Activated naive CD8-positive, alpha-beta T cell treated with anti-CD3 and anti-CD28 coated beads, Interleukin-2, amount 10 ng/mL, durations not matched to agents 7 days and 5 days (primary cell): ENCODE measurements at regions not wholly inside any gene's neighbourhood (a gene's known extent, or its start where the extent isn't known, plus 50 kb on each side); places are given as distances from the start of the nearest gene placed in this dataset.

Source experiments
- ATAC-seq: fragments of 150-1000 bp; cut with Tn5 transposase; one replicate; pipeline ENCODE4 v1.10.0; 2021; ENCODE audit warnings: low read depth, moderate library complexity
- POLR2A ChIA-PET: fragments of 350-600 bp; sonication (Branson Sonifier 250); formaldehyde crosslinking; loops from one replicate; lab custom pipeline; 2021; ENCODE audit warnings: antibody characterized with exemption; lab: Charles Lee
- DNase-seq: peaks from one replicate; pipeline ENCODE4 v3.0.0; 2021
- H3K27ac Mint-ChIP-seq: one replicate; pipeline ENCODE4 v1.8.0; 2022; ENCODE audit warnings: mild to moderate bottlenecking, mixed read lengths
- H3K27me3 Mint-ChIP-seq: one replicate; pipeline ENCODE4 v1.8.0; 2022; ENCODE audit warnings: mild to moderate bottlenecking, moderate library complexity, mixed read lengths
- H3K36me3 Mint-ChIP-seq: one replicate; pipeline ENCODE4 v1.8.0; 2021; ENCODE audit warnings: mild to moderate bottlenecking, mixed read lengths
- H3K4me1 Mint-ChIP-seq: one replicate; pipeline ENCODE4 v1.8.0; 2021; ENCODE audit warnings: mixed read lengths
- H3K4me3 Mint-ChIP-seq: one replicate; pipeline ENCODE4 v1.8.0; 2022; ENCODE audit warnings: mild to moderate bottlenecking, moderate library complexity, mixed read lengths
- H3K9me3 Mint-ChIP-seq: one replicate; pipeline ENCODE4 v1.8.0; 2021; ENCODE audit warnings: mixed read lengths

- H3K9me3 Mint-ChIP-seq = peaks cover 2% of the 10 kb centered on the region
- ATAC-seq = no peak
- H3K4me1 Mint-ChIP-seq = no peaks in the 10 kb centered on the region
- POLR2A ChIA-PET = no interaction called here
- DNase-seq = no peak
- no peaks in the 10 kb centered on the region for H3K27me3 Mint-ChIP-seq
- no peak overlapping the region for H3K27ac Mint-ChIP-seq
- no peak overlapping the region for H3K4me3 Mint-ChIP-seq
- H3K36me3 Mint-ChIP-seq = no peaks in the 10 kb centered on the region
Measured at GRCh38 chr21:18460979-18461378, 57.4 kb upstream of the TMPRSS15 start.

- no peaks in the 10 kb centered on the region for H3K4me1 Mint-ChIP-seq
- POLR2A ChIA-PET = no interaction called here
- DNase-seq (no peak), ATAC-seq (no peak)
- peaks cover 2% of the 10 kb centered on the region for H3K9me3 Mint-ChIP-seq
- H3K36me3 Mint-ChIP-seq = no peaks in the 10 kb centered on the region
- H3K27me3 Mint-ChIP-seq = no peaks in the 10 kb centered on the region
- H3K4me3 Mint-ChIP-seq = no peak overlapping the region
- H3K27ac Mint-ChIP-seq = no peak overlapping the region
Measured at GRCh38 chr21:18461743-18462142, 58.2 kb upstream of the TMPRSS15 start.

DNA sequence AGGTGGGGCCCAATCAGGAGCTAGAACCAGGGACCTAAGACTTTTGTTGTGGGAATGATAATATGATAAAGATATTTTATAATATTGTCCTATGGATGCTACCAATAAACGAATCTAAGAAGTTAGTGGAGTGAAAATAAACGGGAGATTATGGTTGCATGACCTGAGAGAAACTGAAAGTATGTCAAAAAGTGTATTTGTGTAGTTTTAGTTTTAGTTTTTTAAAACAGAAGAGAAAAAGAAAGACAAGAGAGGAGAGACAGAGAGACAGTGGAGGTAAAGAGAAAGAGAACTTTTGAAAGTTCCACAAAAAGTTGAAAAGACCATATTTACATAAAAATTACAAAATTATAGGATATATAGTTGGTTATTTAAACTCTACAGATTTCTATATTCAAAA lies 64.1 kb upstream of the TMPRSS15 start:
- Mint-ChIP-seq H3K27me3 (no peaks in the 10 kb centered on the region), H3K36me3 (no peaks in the 10 kb centered on the region), H3K4me3 (no peak overlapping the region), H3K9me3 (peaks cover 2% of the 10 kb centered on the region), H3K27ac (no peak overlapping the region), H3K4me1 (no peaks in the 10 kb centered on the region)
- POLR2A ChIA-PET = no interaction called here
- DNase-seq (no peak), ATAC-seq (no peak)

DNA sequence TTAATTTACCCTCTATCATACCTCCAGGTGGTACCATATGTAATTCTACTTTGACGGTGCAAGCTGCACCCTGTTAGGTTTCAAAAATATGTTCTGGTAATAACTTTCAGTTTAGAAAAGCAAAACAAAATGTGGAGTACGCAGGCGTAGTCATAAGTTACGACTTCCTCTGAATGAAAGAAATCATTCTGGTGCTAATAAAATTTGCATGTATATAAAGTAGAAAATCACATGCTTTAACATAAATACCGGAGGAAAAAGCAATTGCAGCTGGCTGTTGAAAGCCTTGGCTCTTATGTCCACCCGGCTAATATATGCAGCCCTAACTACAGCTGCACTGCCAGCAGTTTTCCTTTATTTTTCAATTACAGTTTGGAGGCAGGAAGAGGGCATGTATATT lies 65.2 kb upstream of the TMPRSS15 start:
- POLR2A ChIA-PET = no interaction called here
- Mint-ChIP-seq H3K4me3 (no peak overlapping the region), H3K27me3 (no peaks in the 10 kb centered on the region), H3K27ac (no peak overlapping the region), H3K36me3 (no peaks in the 10 kb centered on the region), H3K4me1 (no peaks in the 10 kb centered on the region), H3K9me3 (peaks cover 2% of the 10 kb centered on the region)
- ATAC-seq (no peak), DNase-seq (no peak)

GRCh38 chr21:18476639-18477038 lies 73.1 kb upstream of the TMPRSS15 start:
- no peak overlapping the region for H3K27ac Mint-ChIP-seq
- ATAC-seq (no peak), DNase-seq (no peak)
- POLR2A ChIA-PET = no interaction called here
- H3K4me1 Mint-ChIP-seq = no peaks in the 10 kb centered on the region
- no peaks in the 10 kb centered on the region for H3K36me3 Mint-ChIP-seq
- H3K4me3 Mint-ChIP-seq = no peak overlapping the region
- H3K27me3 Mint-ChIP-seq = no peaks in the 10 kb centered on the region
- peaks cover 4% of the 10 kb centered on the region for H3K9me3 Mint-ChIP-seq

- no peaks in the 10 kb centered on the region for H3K27me3 Mint-ChIP-seq
- no peak overlapping the region for H3K4me3 Mint-ChIP-seq
- no peak for ATAC-seq
- no peak overlapping the region for H3K27ac Mint-ChIP-seq
- no peaks in the 10 kb centered on the region for H3K36me3 Mint-ChIP-seq
- no peaks in the 10 kb centered on the region for H3K4me1 Mint-ChIP-seq
- POLR2A ChIA-PET = no interaction called here
- H3K9me3 Mint-ChIP-seq = peaks cover 4% of the 10 kb centered on the region
- DNase-seq = no peak
Measured at GRCh38 chr21:18477043-18477442, 73.5 kb upstream of the TMPRSS15 start.

DNA sequence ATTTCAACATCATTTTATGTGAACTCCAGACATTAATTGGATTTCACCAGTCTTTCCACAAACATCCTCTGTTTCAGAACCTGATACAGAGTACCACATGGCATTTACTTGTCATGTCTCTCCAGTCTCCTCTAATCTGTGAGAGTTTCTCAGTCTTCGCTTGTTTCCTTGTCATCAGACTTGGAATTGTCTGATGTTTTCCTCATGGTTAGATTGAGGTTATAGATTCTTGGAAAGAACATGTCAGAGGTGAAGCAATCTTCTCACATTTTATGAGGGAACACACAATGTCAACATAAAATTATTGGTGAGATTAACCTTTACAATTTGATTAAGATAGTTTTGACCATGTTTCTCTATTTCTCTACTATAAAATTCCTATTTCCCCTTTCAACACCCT lies 74.9 kb upstream of the TMPRSS15 start:
- Mint-ChIP-seq H3K27ac (no peak overlapping the region), H3K4me3 (no peak overlapping the region), H3K9me3 (peaks cover 4% of the 10 kb centered on the region), H3K27me3 (no peaks in the 10 kb centered on the region), H3K4me1 (no peaks in the 10 kb centered on the region), H3K36me3 (no peaks in the 10 kb centered on the region)
- ATAC-seq (no peak), DNase-seq (no peak)
- POLR2A ChIA-PET = no interaction called here

GRCh38 chr21:18488252-18488651 lies 84.7 kb upstream of the TMPRSS15 start:
- no peak overlapping the region for H3K27ac Mint-ChIP-seq
- H3K36me3 Mint-ChIP-seq = no peaks in the 10 kb centered on the region
- H3K27me3 Mint-ChIP-seq = no peaks in the 10 kb centered on the region
- DNase-seq (no peak), ATAC-seq (no peak)
- POLR2A ChIA-PET = no interaction called here
- no peak overlapping the region for H3K4me3 Mint-ChIP-seq
- no peaks in the 10 kb centered on the region for H3K9me3 Mint-ChIP-seq
- H3K4me1 Mint-ChIP-seq = no peaks in the 10 kb centered on the region

DNA sequence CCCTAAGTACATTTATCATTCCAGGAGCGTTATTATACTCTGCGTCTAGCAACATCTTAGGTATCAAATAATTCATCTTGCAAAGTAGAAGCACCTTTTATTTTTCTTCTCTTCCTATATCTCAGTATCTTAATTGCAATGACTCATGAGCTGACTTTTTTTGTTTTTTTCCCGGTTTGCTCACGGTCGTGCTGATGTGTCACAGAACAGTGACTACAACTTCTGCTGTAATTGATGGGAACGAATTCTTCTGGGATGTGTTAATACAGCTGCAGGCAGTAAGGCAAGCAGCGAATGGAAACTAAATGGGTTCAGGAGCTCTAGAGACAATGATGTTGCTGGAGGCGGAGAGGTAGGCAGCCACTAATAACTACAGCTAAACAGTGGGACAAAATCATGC lies 89.8 kb upstream of the TMPRSS15 start:
- H3K4me1 Mint-ChIP-seq = no peaks in the 10 kb centered on the region
- DNase-seq = no peak
- H3K27me3 Mint-ChIP-seq = no peaks in the 10 kb centered on the region
- no peaks in the 10 kb centered on the region for H3K9me3 Mint-ChIP-seq
- H3K36me3 Mint-ChIP-seq = no peaks in the 10 kb centered on the region
- no peak overlapping the region for H3K27ac Mint-ChIP-seq
- POLR2A ChIA-PET = no interaction called here
- ATAC-seq = no peak
- H3K4me3 Mint-ChIP-seq = no peak overlapping the region

GRCh38 chr21:18495523-18495922 lies 91.9 kb upstream of the TMPRSS15 start:
- POLR2A ChIA-PET = no interaction called here
- no peak for DNase-seq
- no peak for ATAC-seq
- Mint-ChIP-seq H3K27ac (no peak overlapping the region), H3K4me3 (no peak overlapping the region), H3K9me3 (no peaks in the 10 kb centered on the region), H3K4me1 (no peaks in the 10 kb centered on the region), H3K27me3 (no peaks in the 10 kb centered on the region), H3K36me3 (no peaks in the 10 kb centered on the region)

DNA sequence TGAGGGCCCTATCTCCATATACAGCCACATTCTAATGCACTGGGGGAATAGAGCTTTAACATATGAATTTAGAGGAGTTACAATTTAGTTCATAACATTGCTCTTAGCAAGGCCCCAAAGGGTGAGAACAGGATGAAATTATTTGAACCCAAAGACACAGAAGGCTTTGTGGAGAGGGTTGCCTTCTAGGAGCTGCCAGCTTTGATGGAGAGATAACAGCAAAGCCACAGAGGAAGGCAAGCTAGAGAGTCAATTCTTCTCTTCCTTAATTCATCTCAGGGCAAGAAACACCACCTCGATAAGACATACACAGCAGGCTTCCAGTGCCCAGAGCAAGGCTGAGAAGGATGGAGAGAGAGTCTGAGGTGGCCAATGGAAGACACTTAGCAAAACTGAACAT lies 94.8 kb upstream of the TMPRSS15 start:
- no peak overlapping the region for H3K27ac Mint-ChIP-seq
- POLR2A ChIA-PET = no interaction called here
- no peaks in the 10 kb centered on the region for H3K27me3 Mint-ChIP-seq
- DNase-seq (no peak), ATAC-seq (no peak)
- no peaks in the 10 kb centered on the region for H3K4me1 Mint-ChIP-seq
- no peak overlapping the region for H3K4me3 Mint-ChIP-seq
- H3K9me3 Mint-ChIP-seq = no peaks in the 10 kb centered on the region
- H3K36me3 Mint-ChIP-seq = no peaks in the 10 kb centered on the region

- POLR2A ChIA-PET = no interaction called here
Measured at GRCh38 chr21:18499761-18500376, 96.3 kb upstream of the TMPRSS15 start.

GRCh38 chr21:18518054-18518481 lies 114.5 kb upstream of the TMPRSS15 start:
- Mint-ChIP-seq H3K4me3 (no peak overlapping the region), H3K4me1 (no peaks in the 10 kb centered on the region), H3K27ac (no peak overlapping the region), H3K27me3 (no peaks in the 10 kb centered on the region), H3K9me3 (no peaks in the 10 kb centered on the region), H3K36me3 (no peaks in the 10 kb centered on the region)
- ATAC-seq (no peak), DNase-seq (no peak)
- POLR2A ChIA-PET = no interaction called here

More at GRCh38 chr21:18499761-18500376, 96.3 kb upstream of the TMPRSS15 start:
- Mint-ChIP-seq H3K4me1 (no peaks in the 10 kb centered on the region), H3K27me3 (no peaks in the 10 kb centered on the region), H3K4me3 (no peak overlapping the region), H3K27ac (no peak overlapping the region), H3K36me3 (no peaks in the 10 kb centered on the region), H3K9me3 (no peaks in the 10 kb centered on the region)
- DNase-seq (no peak), ATAC-seq (no peak)

DNA sequence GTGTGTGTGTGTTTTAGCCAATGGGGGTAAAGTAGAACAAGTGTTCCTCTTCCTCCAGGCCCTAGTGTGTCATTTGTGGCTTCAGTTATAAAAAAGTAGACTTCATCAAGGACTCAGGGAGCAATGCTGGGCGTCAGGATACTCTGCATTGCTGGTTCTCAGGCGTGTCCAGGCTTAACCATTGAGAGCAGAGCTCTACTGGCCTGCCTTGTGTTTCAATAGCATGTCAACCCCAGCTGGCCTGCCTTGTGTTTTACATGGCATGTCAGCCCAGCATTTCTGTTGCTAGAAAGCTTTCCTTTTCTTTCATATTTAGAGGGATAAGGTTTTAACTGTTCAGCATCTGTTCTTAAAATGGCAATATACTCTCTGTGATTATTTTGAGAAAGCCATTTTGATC lies 117.6 kb upstream of the TMPRSS15 start:
- H3K27ac Mint-ChIP-seq = no peak overlapping the region
- DNase-seq = no peak
- no peak for ATAC-seq
- H3K27me3 Mint-ChIP-seq = no peaks in the 10 kb centered on the region
- H3K36me3 Mint-ChIP-seq = no peaks in the 10 kb centered on the region
- POLR2A ChIA-PET = no interaction called here
- no peaks in the 10 kb centered on the region for H3K4me1 Mint-ChIP-seq
- no peak overlapping the region for H3K4me3 Mint-ChIP-seq
- H3K9me3 Mint-ChIP-seq = no peaks in the 10 kb centered on the region
